SK-N-SH treated with all-trans-retinoic acid at 6 μM for 48 hours (cell line): ENCODE measurements at regions not wholly inside any gene's neighbourhood (a gene's known extent, or its start where the extent isn't known, plus 50 kb on each side); places are given as distances from the start of the nearest gene placed in this dataset.

ENCODE experiments used
- CREB5 ChIP-seq: fragments of 250-450 bp; sonication (Bioruptor Pico); IDR thresholded peaks from 2 replicates; pipeline ENCODE4 v1.5.1; 2020; ENCODE audit warnings: low read depth, mild to moderate bottlenecking, moderate library complexity
- ESRRG ChIP-seq: fragments of 250-450 bp; sonication (Bioruptor Pico); IDR thresholded peaks from 2 replicates; pipeline ENCODE4 v1.6.1; 2021; ENCODE audit warnings: mild to moderate bottlenecking
- PPARA ChIP-seq: fragments of 250-450 bp; sonication (Bioruptor Pico); IDR thresholded peaks from 2 replicates; pipeline ENCODE4 v1.5.0; 2020; ENCODE audit warnings: mild to moderate bottlenecking, borderline replicate concordance
- TOX ChIP-seq: fragments of 250-450 bp; sonication (Bioruptor Pico); IDR thresholded peaks from 2 replicates; pipeline ENCODE4 v1.8.0; 2021; ENCODE audit warnings: mild to moderate bottlenecking, moderate library complexity, borderline replicate concordance
- ZFP3 ChIP-seq: fragments of 250-450 bp; sonication (Bioruptor Pico); IDR thresholded peaks from 2 replicates; pipeline ENCODE4 v1.5.0; 2020; ENCODE audit warnings: mild to moderate bottlenecking, moderate library complexity
- TF ChIP-seq, protein P1 (sequence below): fragments of 250-450 bp; sonication (Bioruptor Pico); IDR thresholded peaks from 2 replicates; pipeline ENCODE4 v1.8.0; 2020; ENCODE audit warnings: mild to moderate bottlenecking, moderate library complexity, borderline replicate concordance

GRCh38 chr1:218624052-218624451, 278.9 kb downstream of the TGFB2 start:
- TF ChIP-seq PPARA (CRISPR knock-in tag) (no peak), ZFP3 (CRISPR knock-in tag) (no peak), TOX (CRISPR knock-in tag) (no peak), ESRRG (CRISPR knock-in tag) (no peak), CREB5 (CRISPR knock-in tag) (no peak)
- TF ChIP-seq, protein P1, sequence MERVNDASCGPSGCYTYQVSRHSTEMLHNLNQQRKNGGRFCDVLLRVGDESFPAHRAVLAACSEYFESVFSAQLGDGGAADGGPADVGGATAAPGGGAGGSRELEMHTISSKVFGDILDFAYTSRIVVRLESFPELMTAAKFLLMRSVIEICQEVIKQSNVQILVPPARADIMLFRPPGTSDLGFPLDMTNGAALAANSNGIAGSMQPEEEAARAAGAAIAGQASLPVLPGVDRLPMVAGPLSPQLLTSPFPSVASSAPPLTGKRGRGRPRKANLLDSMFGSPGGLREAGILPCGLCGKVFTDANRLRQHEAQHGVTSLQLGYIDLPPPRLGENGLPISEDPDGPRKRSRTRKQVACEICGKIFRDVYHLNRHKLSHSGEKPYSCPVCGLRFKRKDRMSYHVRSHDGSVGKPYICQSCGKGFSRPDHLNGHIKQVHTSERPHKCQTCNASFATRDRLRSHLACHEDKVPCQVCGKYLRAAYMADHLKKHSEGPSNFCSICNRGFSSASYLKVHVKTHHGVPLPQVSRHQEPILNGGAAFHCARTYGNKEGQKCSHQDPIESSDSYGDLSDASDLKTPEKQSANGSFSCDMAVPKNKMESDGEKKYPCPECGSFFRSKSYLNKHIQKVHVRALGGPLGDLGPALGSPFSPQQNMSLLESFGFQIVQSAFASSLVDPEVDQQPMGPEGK (CRISPR knock-in tag), result no peak
